HUES6 (cell line): ENCODE measurements at regions not wholly inside any gene's neighbourhood (a gene's known extent, or its start where the extent isn't known, plus 50 kb on each side); places are given as distances from the start of the nearest gene placed in this dataset.

ENCODE experiments used
- H3K27ac ChIP-seq: 2 replicates; pipeline ENCODE4 v1.7.0; 2013; ENCODE audit warnings: low read depth, mild to moderate bottlenecking, low read length, inconsistent platforms
- H3K27me3 ChIP-seq: 2 replicates; pipeline ENCODE4 v1.6.1; 2013; ENCODE audit warnings: low read length; ENCODE audit not compliant: control insufficient read depth, insufficient read depth
- H3K36me3 ChIP-seq: 2 replicates; pipeline ENCODE4 v1.6.1; 2013; ENCODE audit warnings: low read length; ENCODE audit not compliant: control insufficient read depth, insufficient read depth
- H3K4me1 ChIP-seq: 2 replicates; pipeline ENCODE4 v1.6.1; 2013; ENCODE audit warnings: low read length; ENCODE audit not compliant: control insufficient read depth, insufficient read depth
- H3K4me3 ChIP-seq: 2 replicates; pipeline ENCODE4 v1.5.1; 2013; ENCODE audit warnings: low read depth, low read length
- H3K9ac ChIP-seq: one replicate; pipeline ENCODE4 v1.6.1; 2013; ENCODE audit warnings: mild to moderate bottlenecking, low read length
- H3K9me3 ChIP-seq: 2 replicates; pipeline ENCODE4 v1.6.1; 2013; ENCODE audit warnings: low read depth, low read length; ENCODE audit not compliant: control insufficient read depth, insufficient read depth

DNA sequence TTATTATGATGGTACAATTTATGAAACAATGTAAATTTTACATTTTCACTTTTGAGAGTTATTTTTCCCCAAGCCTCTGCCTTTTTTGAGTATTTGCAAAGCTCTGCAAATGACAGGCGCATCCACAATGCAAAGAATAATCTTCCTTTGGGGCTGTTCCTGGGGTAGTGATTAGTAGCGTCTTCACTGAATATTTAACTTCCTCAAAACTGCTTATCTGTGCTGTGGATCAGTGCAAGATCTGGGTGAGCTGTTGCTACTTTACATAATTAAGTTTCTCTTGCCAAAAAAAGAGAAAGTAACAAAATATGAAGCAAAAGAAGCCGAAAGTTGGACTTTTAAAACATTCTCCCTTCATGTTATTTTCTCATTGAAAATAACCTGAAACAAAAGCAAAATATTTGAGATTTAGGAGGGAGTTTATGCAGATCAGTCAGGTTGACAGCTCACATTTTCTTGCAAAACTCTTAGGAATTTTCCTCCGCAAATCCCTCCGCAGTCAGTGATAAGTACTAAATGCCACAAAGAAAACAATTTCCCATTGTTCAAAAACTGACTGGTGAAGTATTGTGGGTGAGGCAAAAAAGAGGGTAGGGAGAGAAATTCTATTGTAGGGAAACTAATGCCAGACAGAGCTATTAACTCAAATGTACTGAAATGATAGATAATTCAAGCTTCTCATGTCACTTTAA is 276.4 kb upstream of the B3GALT2 start:
- peaks cover 11% of the 10 kb centered on the region for H3K4me1 ChIP-seq
- no peak overlapping the region for H3K9ac ChIP-seq
- H3K4me3 ChIP-seq, result no peak overlapping the region
- no peak overlapping the region for H3K27ac ChIP-seq
- no peaks in the 10 kb centered on the region for H3K9me3 ChIP-seq
- H3K27me3 ChIP-seq, result no peaks in the 10 kb centered on the region
- no peaks in the 10 kb centered on the region for H3K36me3 ChIP-seq

DNA sequence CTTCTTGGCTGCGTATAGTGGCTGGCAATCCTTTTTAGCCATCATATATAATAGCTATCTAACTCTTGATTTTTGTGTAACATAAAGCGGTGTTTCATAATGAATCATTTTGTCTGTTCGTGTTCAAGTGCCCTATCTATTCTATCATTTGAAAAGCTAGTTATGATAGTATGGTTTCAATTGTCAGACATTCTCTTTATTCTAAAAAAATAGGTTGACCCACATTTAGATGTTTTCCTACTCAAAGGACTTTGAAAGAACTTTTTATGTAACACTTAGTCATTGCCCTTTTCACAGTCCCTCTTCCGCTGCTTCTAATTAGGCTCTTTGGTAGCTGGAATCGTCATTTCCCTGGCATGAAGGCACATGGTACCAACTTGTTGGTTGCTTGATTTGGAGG is 272.2 kb upstream of the B3GALT2 start:
- Histone ChIP-seq H3K4me1 (peaks cover 11% of the 10 kb centered on the region), H3K9ac (no peak overlapping the region), H3K27me3 (no peaks in the 10 kb centered on the region), H3K27ac (no peak overlapping the region), H3K4me3 (no peak overlapping the region), H3K9me3 (no peaks in the 10 kb centered on the region), H3K36me3 (no peaks in the 10 kb centered on the region)

DNA sequence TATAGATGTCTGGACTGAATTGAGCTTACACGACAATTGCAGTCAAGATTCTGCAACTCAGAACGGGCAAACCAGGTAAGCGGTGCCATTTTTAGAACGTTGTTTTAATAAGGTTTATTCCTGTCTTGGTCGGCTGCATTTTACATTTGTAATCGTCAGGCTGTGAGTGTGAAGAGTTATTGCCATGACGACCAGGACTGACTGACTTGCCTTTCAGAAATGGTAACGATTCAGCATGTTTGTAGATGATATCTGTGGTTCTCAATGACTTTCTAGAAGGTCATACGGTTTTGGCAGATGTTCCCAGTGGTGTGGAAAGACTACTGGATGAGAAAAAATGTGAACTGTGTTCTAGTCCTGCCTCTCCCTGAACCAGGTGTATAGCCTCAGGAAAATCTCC is 271.3 kb upstream of the B3GALT2 start:
- no peak overlapping the region for H3K4me3 ChIP-seq
- no peaks in the 10 kb centered on the region for H3K9me3 ChIP-seq
- H3K27me3 ChIP-seq, result no peaks in the 10 kb centered on the region
- H3K9ac ChIP-seq, result no peak overlapping the region
- H3K27ac ChIP-seq, result no peak overlapping the region
- H3K36me3 ChIP-seq, result no peaks in the 10 kb centered on the region
- peaks cover 5% of the 10 kb centered on the region for H3K4me1 ChIP-seq

DNA sequence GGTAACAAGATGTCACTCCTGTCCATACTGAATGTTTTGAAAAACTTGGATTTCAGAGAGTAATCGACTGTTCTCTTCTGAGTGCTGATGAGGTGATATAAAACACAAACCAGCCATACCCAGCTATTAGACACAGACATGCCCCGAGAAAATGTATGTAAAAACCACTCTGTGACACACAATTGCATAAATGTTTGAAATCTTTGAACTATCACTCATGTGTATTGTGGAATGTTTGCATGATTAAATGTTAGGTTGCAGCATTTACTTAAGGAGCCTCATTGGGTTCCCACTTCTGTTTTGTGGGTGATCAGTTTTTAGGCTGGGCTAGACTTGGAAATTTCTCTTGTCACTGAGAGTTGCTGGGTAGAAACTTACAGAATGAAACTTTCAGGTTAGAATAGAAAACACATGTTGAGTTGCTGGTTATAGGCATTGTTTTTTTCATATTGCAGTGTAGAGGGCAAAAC is 270.4 kb upstream of the B3GALT2 start:
- Histone ChIP-seq H3K27ac (no peak overlapping the region), H3K9ac (no peak overlapping the region)

DNA sequence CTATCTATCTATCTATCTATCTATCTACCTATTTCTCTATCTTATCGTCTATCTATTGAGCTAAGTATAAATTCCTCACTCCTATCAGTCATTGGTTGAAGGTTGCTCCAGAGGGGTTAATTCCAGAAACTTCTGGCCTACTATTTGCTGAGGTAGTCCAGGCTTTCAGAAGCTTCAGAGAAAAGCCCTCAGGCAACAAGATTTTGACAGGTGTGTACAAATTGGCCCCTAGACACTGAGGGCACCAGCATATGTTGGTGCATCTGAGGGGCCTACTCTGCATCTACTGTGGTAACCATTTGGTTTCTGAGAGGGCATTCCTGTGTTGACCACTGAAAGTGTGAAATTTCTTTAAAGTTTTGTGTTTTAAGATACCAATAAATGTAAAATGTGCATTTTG is 265.2 kb upstream of the B3GALT2 start:
- Histone ChIP-seq H3K4me1 (no peaks in the 10 kb centered on the region), H3K27me3 (no peaks in the 10 kb centered on the region), H3K27ac (no peak overlapping the region), H3K36me3 (no peaks in the 10 kb centered on the region), H3K4me3 (no peak overlapping the region), H3K9ac (no peak overlapping the region), H3K9me3 (no peaks in the 10 kb centered on the region)

More for the DNA sequence above, 270.4 kb upstream of the B3GALT2 start:
- H3K36me3 ChIP-seq, result no peaks in the 10 kb centered on the region
- H3K4me1 ChIP-seq, result no peaks in the 10 kb centered on the region
- no peaks in the 10 kb centered on the region for H3K9me3 ChIP-seq
- H3K27me3 ChIP-seq, result no peaks in the 10 kb centered on the region
- H3K4me3 ChIP-seq, result no peak overlapping the region

DNA sequence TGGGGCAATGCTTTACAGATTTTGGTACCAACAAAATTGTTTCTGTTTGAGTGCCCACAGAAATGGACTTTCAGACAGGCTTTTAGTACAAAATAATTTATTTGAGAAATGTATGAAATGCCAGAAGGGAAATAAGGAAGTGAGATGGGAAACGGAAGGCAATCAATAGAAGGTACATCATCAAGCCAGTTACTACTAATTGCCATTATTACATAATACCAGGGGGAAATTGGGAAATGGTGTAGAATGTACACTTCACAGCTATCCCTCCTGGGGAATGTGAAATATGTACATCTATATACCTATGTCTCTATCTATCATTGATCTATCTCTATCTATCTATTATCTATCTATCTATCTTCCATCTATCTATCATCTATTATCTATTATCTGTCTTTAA is 264.6 kb upstream of the B3GALT2 start:
- Histone ChIP-seq H3K4me3 (no peak overlapping the region), H3K27ac (no peak overlapping the region), H3K9me3 (no peaks in the 10 kb centered on the region), H3K36me3 (no peaks in the 10 kb centered on the region), H3K4me1 (no peaks in the 10 kb centered on the region), H3K9ac (no peak overlapping the region), H3K27me3 (no peaks in the 10 kb centered on the region)

DNA sequence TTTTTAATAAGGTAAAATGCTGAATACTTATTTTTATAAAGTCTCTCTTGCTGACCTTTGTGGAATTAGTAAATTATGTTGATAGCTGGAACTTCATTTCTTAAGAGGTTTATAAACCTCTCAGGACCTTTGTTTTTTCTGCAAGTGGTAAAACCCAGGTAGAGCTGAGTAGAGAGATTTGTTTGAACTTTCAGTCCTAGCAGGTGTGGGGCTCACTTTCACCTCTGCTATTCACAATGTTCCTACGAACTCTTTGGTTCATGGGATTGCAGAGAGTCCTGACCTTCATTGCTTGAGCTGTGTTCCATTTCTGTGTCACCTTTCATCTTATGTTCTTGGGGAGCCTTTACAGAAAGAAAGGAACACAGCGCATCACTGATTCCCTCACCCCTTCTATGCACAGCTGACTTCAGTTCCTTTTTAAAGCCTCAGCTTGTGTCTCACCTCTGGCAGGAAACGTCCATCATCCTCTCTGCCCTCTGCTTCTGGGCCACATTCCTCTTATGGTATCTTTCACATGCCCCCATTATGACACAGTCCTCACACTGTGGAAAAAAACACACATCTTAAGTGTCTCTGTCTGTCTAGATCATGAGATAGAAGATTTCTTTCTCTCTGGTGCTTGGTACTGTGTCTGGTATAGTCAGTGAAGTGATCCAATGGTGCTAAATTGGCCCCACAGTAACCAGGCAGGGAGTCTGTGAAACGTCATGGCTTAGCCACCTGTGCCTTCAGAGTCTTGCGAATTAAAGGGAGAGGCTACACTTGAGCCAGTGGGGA is 262.5 kb upstream of the B3GALT2 start:
- Histone ChIP-seq H3K4me1 (no peaks in the 10 kb centered on the region), H3K27me3 (no peaks in the 10 kb centered on the region), H3K9me3 (no peaks in the 10 kb centered on the region), H3K27ac (no peak overlapping the region), H3K4me3 (no peak overlapping the region), H3K9ac (no peak overlapping the region), H3K36me3 (no peaks in the 10 kb centered on the region)

DNA sequence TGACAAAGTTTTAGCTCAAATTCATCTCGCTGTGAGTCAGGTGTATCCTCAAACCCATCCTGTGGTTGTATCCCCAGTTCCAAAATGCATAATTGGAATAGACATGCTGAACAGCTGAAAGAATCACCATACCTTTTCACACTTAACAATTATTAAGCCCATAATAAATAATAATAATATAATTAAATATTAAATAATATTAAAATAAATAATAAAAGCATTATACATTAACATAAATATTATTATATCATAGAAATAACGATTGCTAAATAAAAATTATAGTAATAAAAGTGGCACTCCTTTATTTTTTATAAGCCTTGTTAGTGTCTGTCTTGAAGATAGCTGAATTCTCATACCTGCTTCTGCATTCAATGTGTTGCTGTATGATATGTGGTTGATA is 257.5 kb upstream of the B3GALT2 start:
- Histone ChIP-seq H3K9ac (no peak overlapping the region), H3K36me3 (no peaks in the 10 kb centered on the region), H3K27ac (no peak overlapping the region), H3K4me3 (no peak overlapping the region), H3K27me3 (no peaks in the 10 kb centered on the region), H3K4me1 (no peaks in the 10 kb centered on the region), H3K9me3 (peaks cover 5% of the 10 kb centered on the region; the same call in 1 of the 2 replicates)

DNA sequence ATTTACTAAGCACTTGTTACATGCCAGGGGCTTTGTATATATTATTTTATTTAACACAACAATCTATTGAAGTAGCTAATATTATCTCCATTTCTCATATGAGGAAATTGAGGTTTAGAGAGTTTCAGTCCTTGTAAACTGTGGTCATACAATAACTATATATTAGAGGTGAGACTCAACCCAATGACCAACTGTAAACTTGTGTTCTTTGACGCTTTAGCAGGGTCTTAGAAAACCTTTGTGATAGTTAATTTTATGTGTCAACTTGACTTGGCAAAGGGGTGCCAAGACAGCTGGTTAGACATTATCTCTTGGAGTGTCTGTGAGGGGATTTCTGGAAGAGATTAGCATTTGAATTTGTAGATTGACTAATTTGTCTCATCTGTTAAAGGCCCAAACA is 252.4 kb upstream of the B3GALT2 start:
- Histone ChIP-seq H3K27me3 (no peaks in the 10 kb centered on the region), H3K27ac (no peak overlapping the region), H3K4me1 (no peaks in the 10 kb centered on the region), H3K9ac (no peak overlapping the region), H3K4me3 (no peak overlapping the region), H3K9me3 (peaks cover 23% of the 10 kb centered on the region), H3K36me3 (no peaks in the 10 kb centered on the region)

DNA sequence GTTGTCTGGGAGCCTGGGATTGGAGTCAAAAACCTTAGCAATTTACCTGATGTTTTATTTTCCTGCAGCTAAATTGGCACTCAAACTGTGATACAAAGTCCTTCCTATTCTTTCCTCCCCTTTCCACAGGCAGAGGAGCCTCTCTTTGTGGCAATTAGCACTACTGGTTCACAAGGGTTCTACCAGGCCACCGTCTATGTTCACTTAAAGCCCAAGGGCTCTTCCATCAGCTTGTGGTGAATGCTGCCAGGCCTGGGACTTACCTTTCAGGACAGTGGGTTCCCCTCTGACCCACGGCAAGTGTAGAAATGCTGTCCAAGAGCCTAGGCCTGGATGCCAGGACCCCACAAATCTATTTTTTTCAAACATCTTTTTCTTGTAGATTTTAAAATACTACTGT is 251.9 kb upstream of the B3GALT2 start:
- H3K36me3 ChIP-seq, result no peaks in the 10 kb centered on the region
- H3K4me3 ChIP-seq, result no peak overlapping the region
- no peaks in the 10 kb centered on the region for H3K4me1 ChIP-seq
- H3K27ac ChIP-seq, result no peak overlapping the region
- H3K27me3 ChIP-seq, result no peaks in the 10 kb centered on the region
- no peak overlapping the region for H3K9ac ChIP-seq
- H3K9me3 ChIP-seq, result peaks cover 27% of the 10 kb centered on the region

DNA sequence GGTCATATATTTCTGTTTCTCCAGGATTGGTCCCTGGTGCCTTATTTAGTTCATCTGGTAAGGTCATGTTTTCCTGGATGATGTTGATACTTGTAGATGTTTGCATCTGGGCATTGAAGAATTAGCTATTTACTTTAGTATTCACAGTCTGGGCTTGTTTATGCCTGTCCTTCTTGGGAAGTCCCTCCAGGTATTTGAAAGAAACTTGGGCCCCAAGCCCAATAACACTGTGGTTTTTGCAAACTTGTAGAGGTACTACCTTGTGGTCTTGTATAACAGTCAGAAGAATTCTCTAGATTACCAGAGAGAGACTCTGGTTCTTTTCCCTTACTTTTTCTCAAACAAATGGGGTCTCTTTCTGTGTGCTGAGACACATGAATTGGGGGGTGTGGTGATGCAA is 251.4 kb upstream of the B3GALT2 start:
- no peak overlapping the region for H3K27ac ChIP-seq
- peaks cover 33% of the 10 kb centered on the region for H3K9me3 ChIP-seq
- no peaks in the 10 kb centered on the region for H3K27me3 ChIP-seq
- no peaks in the 10 kb centered on the region for H3K4me1 ChIP-seq
- H3K4me3 ChIP-seq, result no peak overlapping the region
- no peaks in the 10 kb centered on the region for H3K36me3 ChIP-seq
- H3K9ac ChIP-seq, result no peak overlapping the region
